ENCODE measurements at regions not wholly inside any gene's neighbourhood (a gene's known extent, or its start where the extent isn't known, plus 50 kb on each side); places are given as distances from the start of the nearest gene placed in this dataset.

DNA sequence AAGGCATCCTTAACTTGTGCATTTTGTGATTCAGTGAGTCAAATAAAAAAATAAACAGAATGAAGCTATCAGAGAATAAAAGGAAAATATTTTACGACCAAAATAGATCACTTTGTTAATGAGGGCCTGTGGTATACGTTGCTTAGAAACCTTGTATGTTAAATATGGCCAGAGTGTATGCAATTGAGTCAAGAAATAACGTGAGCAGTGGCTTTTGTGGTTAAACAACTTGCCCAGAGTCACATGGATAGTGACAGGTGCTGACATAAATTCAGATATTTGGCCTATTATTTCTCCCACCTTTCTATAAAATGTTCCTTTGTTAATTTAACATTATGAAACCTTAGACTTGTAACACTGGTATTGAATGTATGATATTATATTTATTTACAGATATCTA lies 393.4 kb downstream of the PABPC4L start:
- TF ChIP-seq CTCF (IDR thresholded peaks at IDR 0.05; ENCODE audit: low read depth, low read length, missing input control) (no peak), RAD21 (IDR thresholded peaks at IDR 0.05) (no peak), YY1 (IDR thresholded peaks at IDR 0.05) (no peak), HNF4G (IDR thresholded peaks at IDR 0.05) (no peak)
